SIG-M5 treated with dmso at 0.1 percent for 504 hours (cell line): ENCODE measurements at regions not wholly inside any gene's neighbourhood (a gene's known extent, or its start where the extent isn't known, plus 50 kb on each side); places are given as distances from the start of the nearest gene placed in this dataset.

Experiments used
- DNase-seq: peaks from one replicate; lab custom pipeline; 2025; ENCODE audit not compliant: unreplicated experiment; lab: John Stamatoyannopoulos, UW

- no peak for DNase-seq
Observed at GRCh38 chr1:38476111-38476849, 383.3 kb downstream of the RRAGC start.

- DNase-seq: no peak
Observed at GRCh38 chr1:38475624-38476005, 384.0 kb downstream of the RRAGC start.

GRCh38 chr1:38474738-38475623 lies 384.6 kb downstream of the RRAGC start:
- no peak for DNase-seq

DNA sequence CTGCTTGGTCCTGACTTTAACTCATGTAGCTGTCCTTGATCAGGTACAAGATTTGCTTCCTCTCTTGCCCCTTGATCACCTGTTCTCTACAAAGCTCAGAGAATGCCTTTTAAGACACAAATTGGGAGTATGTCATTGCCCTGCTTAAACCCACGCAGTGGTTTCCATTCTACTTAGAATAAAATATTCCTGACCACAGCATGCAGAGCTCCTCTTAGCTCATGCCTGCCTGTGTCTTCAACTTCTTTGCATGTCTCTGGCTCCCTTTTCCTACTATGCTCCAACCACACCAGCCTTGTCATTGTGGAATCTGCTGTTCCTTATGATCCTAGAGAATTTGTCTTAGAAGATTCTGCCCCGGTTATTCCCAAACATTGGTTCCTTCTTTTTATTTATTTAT lies 393.1 kb downstream of the RRAGC start:
- DNase-seq: no peak

DNA sequence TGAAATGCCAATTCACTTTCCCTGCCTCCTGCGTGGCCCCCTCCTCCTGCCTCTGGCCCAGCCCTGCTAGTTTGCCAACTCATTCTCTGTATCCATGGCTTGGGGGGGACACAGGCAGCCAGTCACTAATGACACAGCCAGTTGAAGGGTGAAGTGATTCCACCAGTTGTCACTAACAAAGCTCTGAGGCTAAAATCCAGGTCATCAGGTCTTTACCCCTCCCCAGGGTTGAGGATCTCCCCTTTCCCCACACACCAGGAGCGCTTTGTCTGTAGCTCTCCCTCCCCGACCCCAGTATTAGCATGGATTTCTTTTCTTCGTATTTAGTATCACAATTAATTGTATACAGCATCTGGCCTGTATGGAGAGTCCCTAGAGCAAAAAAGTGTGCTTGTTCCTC lies 394.1 kb downstream of the RRAGC start:
- no peak for DNase-seq

- no peak for DNase-seq
Observed at GRCh38 chr1:38464071-38464661, 395.4 kb downstream of the RRAGC start.

DNA sequence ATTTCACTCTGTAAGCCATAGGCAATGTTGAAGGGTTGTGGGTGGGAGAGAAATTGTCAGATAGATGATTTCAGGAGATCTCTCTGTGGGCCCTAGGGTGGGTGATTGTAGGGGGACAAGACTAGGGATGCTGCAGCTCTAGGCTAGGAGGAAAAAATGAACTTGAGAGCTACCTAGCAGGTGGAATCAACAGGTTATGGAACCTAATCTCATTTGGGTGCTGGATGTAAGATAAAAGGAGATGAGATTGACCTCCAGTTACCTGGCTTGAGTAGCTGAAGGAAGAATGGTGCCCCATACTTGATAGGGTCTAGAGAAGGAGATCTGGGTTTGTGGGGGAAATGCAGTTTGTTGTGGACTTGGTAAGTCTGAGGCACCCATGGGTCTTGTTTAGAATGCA lies 396.5 kb downstream of the RRAGC start:
- no peak for DNase-seq

GRCh38 chr1:38456531-38456876 lies 403.1 kb downstream of the RRAGC start:
- DNase-seq: no peak

DNA sequence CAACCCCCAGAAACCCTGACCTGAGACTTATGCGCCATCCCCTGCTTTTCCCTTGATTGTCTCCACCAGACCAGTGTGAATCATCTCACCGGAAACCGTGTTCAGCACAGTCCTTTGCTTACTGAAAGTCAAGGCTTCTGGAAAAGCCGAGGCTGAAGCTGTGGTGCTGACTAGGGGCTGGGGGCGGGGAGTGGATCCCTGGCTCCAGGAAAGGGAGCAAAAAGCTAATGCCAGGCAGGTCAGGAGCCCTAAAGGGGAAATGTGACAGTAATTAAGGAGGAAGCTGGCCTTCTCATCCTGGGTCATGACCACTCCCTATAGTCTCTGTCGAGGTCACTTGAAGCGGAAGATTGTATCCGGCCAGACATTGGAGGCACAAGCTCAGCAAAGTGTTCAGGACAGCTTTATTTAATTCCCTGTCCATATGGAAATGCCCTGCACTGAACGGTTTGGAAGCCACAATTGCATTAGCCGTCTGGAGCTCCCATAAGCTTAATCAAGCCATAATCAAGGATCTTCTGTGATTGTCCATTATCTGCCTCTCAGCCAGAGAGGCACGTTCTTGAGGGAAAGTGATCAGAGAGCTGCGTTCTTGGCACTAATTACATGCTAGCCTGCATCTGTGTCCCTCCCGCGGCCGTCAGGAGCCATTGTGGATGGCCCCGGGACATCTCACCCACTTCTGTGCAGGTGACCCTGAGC lies 403.6 kb downstream of the RRAGC start:
- DNase-seq: no peak

GRCh38 chr1:38454749-38455441 lies 404.7 kb downstream of the RRAGC start:
- no peak for DNase-seq

DNA sequence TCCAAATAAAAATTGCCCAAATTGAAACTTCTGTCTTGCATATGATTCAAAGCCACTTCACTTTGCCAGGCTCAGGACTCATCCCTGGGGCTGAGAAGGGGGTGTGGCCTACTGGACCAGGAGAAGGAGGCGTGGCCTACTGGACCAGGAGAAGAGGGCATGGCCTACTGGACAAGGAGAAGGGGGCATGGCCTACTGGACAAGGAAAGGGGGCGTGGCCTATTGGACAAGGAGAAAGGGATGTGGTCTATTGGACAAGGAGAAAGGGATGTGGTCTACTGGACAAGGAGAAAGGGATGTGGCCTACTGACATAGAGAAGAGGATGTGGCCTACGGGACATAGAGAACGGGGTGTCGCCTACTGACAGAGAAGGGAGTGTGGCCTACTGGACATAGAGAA lies 405.3 kb downstream of the RRAGC start:
- no peak for DNase-seq

DNA sequence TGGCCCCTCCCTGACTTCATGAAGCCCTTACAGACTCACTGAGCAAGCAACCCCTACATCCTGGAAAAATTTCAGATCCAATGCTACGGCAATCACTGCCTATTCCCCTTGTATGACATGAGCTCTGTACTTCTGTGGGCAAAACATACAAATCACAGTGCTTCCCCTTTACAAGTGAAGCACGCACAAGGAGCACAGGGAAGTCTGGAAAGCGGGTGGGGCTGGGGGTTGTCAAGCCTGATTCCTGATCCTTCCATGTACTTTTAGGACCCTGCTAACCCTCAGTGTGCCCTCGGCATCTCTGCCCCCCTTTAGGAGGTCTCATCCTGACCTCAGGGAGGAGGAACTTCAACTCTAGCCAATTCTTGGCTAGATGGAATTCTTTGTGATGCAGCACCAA lies 405.7 kb upstream of the POU3F1 start:
- DNase-seq: no peak

GRCh38 chr1:38451541-38451993 lies 405.0 kb upstream of the POU3F1 start:
- DNase-seq: no peak

DNA sequence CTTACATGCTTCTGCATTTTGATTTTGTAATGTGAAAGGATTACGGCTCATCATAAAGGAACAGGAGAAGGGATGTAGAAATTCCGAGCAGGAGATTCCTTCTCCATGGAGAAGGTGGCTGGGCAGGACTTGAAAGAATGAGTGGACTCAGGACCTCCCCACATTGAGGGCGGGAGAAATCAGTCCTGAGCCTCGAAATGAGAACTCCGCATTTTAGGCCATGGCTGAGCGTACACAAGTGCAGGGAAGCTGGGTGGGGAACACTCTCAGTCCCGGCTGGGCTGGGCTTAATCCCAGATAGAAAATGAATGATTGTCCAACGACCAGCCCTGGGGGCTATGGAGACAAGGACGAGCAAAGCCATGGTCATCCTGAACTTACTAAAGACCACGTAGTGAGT lies 402.3 kb upstream of the POU3F1 start:
- no peak for DNase-seq

DNA sequence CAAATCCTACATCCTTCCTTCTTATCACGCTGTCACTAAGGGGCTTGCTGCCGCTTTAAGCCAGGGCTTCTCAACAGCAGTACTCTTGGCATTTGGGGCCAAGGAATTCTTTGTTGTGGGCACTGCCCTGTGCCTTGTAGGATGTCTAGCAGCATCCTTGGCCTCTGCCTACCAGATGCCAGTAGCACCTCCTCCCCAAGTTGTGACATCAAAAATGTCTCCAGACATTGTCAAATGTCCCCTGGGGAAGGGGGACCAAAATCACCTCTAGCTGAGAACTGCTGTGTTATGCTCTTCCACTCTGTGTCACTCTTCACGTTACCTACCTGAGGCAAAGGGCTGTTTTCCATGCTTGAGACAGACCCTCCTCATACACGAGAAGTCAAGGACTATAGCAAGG lies 400.3 kb upstream of the POU3F1 start:
- DNase-seq: no peak

DNA sequence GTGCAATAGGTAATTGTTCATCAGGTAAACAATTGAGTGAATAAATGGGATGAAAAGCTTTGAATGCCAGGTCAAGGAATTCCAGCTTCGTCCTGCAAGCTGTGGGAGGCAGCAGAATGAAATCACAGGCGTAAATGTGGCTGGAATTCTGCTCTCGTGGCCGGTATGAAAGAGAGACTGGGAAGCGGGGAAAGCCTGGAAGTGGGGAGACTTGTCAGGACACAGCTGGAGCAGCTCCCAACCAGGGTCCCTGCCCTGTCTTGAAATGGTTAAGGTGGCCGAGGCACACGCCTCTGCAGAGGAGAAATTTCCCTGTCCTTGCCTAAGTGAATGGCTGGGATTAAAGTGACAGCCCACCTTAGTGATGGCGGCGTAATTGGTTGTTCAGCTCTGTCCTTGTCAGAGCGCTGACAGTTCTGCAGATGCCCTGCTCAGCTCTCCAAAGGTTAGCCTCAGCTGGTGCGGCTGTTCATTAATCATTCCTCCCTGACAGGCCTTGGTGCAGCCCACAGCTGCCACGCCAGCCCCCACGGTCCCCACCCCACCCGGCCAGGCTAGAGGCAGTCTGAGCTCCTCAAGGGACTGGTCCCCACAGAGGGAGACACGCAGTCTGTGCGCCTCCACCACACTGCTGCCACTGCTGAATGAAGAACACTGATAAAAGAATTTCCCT lies 398.3 kb upstream of the POU3F1 start:
- DNase-seq: no peak

GRCh38 chr1:38444311-38444710 lies 397.7 kb upstream of the POU3F1 start:
- no peak for DNase-seq

DNA sequence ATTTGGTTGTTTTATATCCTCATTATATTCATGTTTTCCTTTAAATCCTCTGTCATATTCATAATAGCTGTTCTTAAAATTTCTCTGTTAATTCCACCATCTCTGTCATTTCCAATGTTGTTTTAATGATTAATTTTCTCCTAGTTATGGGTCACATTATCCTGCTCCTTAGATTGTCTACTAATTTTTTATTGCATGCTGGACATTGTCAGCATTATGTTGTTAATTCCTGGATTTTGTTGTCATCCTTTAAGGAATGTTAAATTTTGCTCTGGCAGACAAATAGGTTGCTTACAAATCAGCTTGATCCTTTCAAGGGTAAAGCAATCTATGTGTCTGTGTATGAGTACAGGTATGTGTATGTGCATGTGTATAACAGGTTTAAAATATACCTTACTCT lies 393.8 kb upstream of the POU3F1 start:
- DNase-seq: no peak

DNA sequence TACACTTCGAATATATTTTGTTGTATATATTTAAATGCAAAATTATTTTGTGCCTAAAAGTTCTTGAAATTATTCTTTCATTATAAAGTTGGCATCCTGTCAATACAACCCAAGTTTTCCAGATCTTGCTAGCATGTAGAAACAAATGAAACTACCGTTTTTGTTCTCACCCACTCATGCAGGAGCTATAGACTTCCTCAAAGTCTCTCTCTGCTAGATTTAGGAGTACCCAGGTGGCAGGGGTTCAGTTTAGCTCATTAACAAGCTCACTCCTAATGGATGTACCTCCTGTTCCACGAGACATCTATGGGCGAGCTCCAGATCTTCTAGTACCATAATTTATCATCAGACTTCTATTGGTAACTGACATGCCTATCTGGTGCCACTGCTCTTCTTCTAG lies 390.2 kb upstream of the POU3F1 start:
- DNase-seq: no peak

DNA sequence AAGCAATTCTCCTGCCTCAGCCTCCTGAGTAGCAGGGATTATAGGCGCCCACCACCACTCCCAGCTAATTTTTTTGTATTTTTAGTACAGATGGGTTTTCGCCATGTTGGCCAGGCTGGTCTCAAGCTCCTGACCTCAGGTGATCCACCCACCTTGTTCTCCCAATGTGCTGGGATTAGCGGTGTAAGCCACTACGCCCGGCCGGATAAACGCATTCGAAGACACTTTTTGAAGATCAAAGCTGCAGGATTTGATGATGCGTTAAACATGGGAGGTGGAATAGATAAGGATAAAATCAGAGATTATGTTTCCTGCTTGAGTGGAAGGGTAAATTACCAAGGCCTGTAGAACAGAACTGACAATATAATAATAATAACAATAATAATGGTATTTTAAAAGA lies 389.4 kb upstream of the POU3F1 start:
- no peak for DNase-seq
